A549 (cell line): ENCODE measurements at regions not wholly inside any gene's neighbourhood (a gene's known extent, or its start where the extent isn't known, plus 50 kb on each side); places are given as distances from the start of the nearest gene placed in this dataset.

Source experiments
- ATAC-seq, 2 experiments: fragments of 200-7000 bp in 1 of 2; fragments of >200 bp in 1 of 2; cut with Nextera tagmentation in 1 of 2; cut with Tn5 transposase in 1 of 2; 3 replicates each; pipeline versions ENCODE4 v1.8.0 to v1.9.1; 2018 to 2020; ENCODE audit warnings: mild to moderate bottlenecking in 1 of 2, moderate library complexity in 1 of 2
- CTCF ChIA-PET: fragments of 300-600 bp; sonication (Branson Sonifier 250); formaldehyde crosslinking; extraction: SDS; loops from one replicate; lab custom pipeline; 2021; ENCODE audit warnings: antibody characterized with exemption, inconsistent platforms; lab: Yijun Ruan, JAX
- POLR2A ChIA-PET: fragments of 350-600 bp; formaldehyde crosslinking; extraction: SDS; loops from one replicate; lab custom pipeline; 2021; ENCODE audit warnings: antibody characterized with exemption, inconsistent platforms; lab: Yijun Ruan, JAX
- DNase-seq, 2 experiments: peaks; one replicate each; pipeline versions ENCODE4 v3.0.0 to v3.0.0-alpha.2; 2011 to 2016; ENCODE audit warnings: low read depth in 1 of 2, low spot score in 1 of 2
- FAIRE-seq: peaks from 2 replicates; lab custom pipeline; 2011; peaks lifted over from hg19 to GRCh38; lab: Jason Lieb, UNC
- H3K27ac ChIP-seq, 2 experiments: fragments of >200 bp; sonication (Bioruptor Twin); formaldehyde crosslinking; 3 replicates each; pipeline ENCODE4 v1.5.1; 2016 to 2017
- H3K4me1 ChIP-seq: fragments of >200 bp; sonication (Bioruptor Twin); formaldehyde crosslinking; 3 replicates; pipeline ENCODE4 v1.6.1; 2016
- H3K4me2 ChIP-seq: fragments of >200 bp; sonication (Bioruptor Twin); formaldehyde crosslinking; 3 replicates; pipeline ENCODE4 v1.6.1; 2016
- H3K4me3 ChIP-seq: fragments of >200 bp; sonication (Bioruptor Twin); formaldehyde crosslinking; 3 replicates; pipeline ENCODE4 v1.5.1; 2016
- H3K9me3 ChIP-seq: fragments of >200 bp; sonication (Bioruptor Twin); formaldehyde crosslinking; 3 replicates; pipeline ENCODE4 v1.6.1; 2016
- ATOH8 ChIP-seq: fragments of 250-450 bp; sonication (Bioruptor Pico); IDR thresholded peaks from 2 replicates; pipeline ENCODE4 v1.5.0; 2020; ENCODE audit warnings: low read depth, mild to moderate bottlenecking, moderate library complexity
- BCL3 ChIP-seq: fragments of >200 bp; sonication (Bioruptor Twin); formaldehyde crosslinking; IDR thresholded peaks from 3 replicates; pipeline ENCODE4 v1.6.1; 2016
- CBX8 ChIP-seq: fragments of 200-600 bp; sonication (generic); IDR thresholded peaks from 2 replicates; pipeline ENCODE4 v1.6.1; 2016
- CEBPB ChIP-seq, 2 experiments: fragments of >200 bp in 1 of 2; sonication (Bioruptor Twin) in 1 of 2; formaldehyde crosslinking in 1 of 2; IDR thresholded peaks; 2 replicates each; pipeline ENCODE4 v1.6.1; 2012 to 2016
- CTCF ChIP-seq: fragments of >200 bp; sonication (Bioruptor Twin); formaldehyde crosslinking; IDR thresholded peaks from 3 replicates; pipeline ENCODE4 v1.5.1; 2016
- E2F6 ChIP-seq: IDR thresholded peaks from 2 replicates; pipeline ENCODE4 v1.6.1; 2012; ENCODE audit warnings: low read depth, borderline replicate concordance
- EHF ChIP-seq: fragments of 250-450 bp; sonication (Bioruptor Pico); IDR thresholded peaks from 2 replicates; pipeline ENCODE4 v1.5.0; 2020; ENCODE audit warnings: mild to moderate bottlenecking
- EHMT2 ChIP-seq: fragments of 200-600 bp; sonication (generic); IDR thresholded peaks from 2 replicates; pipeline ENCODE4 v1.6.1; 2016; ENCODE audit warnings: antibody characterized with exemption, low read depth, mild to moderate bottlenecking, moderate library complexity
- ESRRA ChIP-seq: fragments of 150-350 bp; IDR thresholded peaks from 2 replicates; pipeline ENCODE4 v1.6.1; 2014; ENCODE audit warnings: mild to moderate bottlenecking, low read length, borderline replicate concordance
- FOXS1 ChIP-seq: fragments of 250-450 bp; sonication (Bioruptor Pico); IDR thresholded peaks from 2 replicates; pipeline ENCODE4 v1.5.0; 2020; ENCODE audit warnings: mild to moderate bottlenecking, moderate library complexity
- HDAC2 ChIP-seq: fragments of 200-600 bp; sonication (generic); IDR thresholded peaks from 2 replicates; pipeline ENCODE4 v1.6.1; 2016
- HOXB5 ChIP-seq: fragments of 250-450 bp; sonication (Bioruptor Pico); IDR thresholded peaks from 2 replicates; pipeline ENCODE4 v1.5.0; 2020; ENCODE audit warnings: mild to moderate bottlenecking, moderate library complexity
- JUN ChIP-seq, 2 experiments: fragments of >200 bp; sonication (Bioruptor Twin); formaldehyde crosslinking; IDR thresholded peaks; 2 replicates in 1 of 2; 3 replicates in 1 of 2; pipeline ENCODE4 v1.6.1; 2016 to 2017
- KDM5A ChIP-seq: fragments of 200-600 bp; sonication (generic); IDR thresholded peaks from 2 replicates; pipeline ENCODE4 v1.6.1; 2016; ENCODE audit warnings: antibody characterized with exemption, mild to moderate bottlenecking
- MAFK ChIP-seq: fragments of 450-650 bp; IDR thresholded peaks from 2 replicates; pipeline ENCODE4 v1.6.1; 2014; ENCODE audit not compliant: partially characterized antibody
- MAZ ChIP-seq: fragments of 150-350 bp; IDR thresholded peaks from 2 replicates; pipeline ENCODE4 v1.6.1; 2014; ENCODE audit warnings: antibody characterized with exemption, low read depth, low read length, borderline replicate concordance
- NFE2L2 ChIP-seq: fragments of 150-350 bp; conservative IDR thresholded peaks from 2 replicates; pipeline ENCODE4 v1.6.1; 2014; ENCODE audit warnings: low read length
- PBX3 ChIP-seq: IDR thresholded peaks from 2 replicates; pipeline ENCODE4 v1.6.1; 2012
- POLR2AphosphoS2 ChIP-seq: conservative IDR thresholded peaks from 2 replicates; pipeline ENCODE4 v1.6.1; 2012; ENCODE audit warnings: low read length, improper control_type of control experiment, inconsistent platforms
- RAD21 ChIP-seq, 2 experiments: fragments of >200 bp in 1 of 2; sonication (Bioruptor Twin) in 1 of 2; formaldehyde crosslinking in 1 of 2; IDR thresholded peaks in 1 of 2; conservative IDR thresholded peaks in 1 of 2; 2 replicates in 1 of 2; 3 replicates in 1 of 2; pipeline ENCODE4 v1.6.1; 2012 to 2018; ENCODE audit warnings: inconsistent platforms in 1 of 2
- RARB ChIP-seq: fragments of 250-450 bp; sonication (Bioruptor Pico); IDR thresholded peaks from 2 replicates; pipeline ENCODE4 v1.8.0; 2021; ENCODE audit warnings: mild to moderate bottlenecking, moderate library complexity
- RCOR1 ChIP-seq: fragments of 150-350 bp; IDR thresholded peaks from 2 replicates; pipeline ENCODE4 v1.6.1; 2014; ENCODE audit warnings: antibody characterized with exemption, low read length, low read depth
- SREBF2 ChIP-seq: fragments of 450-650 bp; IDR thresholded peaks from 2 replicates; pipeline ENCODE4 v1.6.1; 2014; ENCODE audit warnings: mild to moderate bottlenecking, moderate library complexity
- TFCP2L1 ChIP-seq: fragments of 250-450 bp; sonication (Bioruptor Pico); IDR thresholded peaks from 2 replicates; pipeline ENCODE4 v1.5.0; 2021; ENCODE audit warnings: mild to moderate bottlenecking
- TP53 ChIP-seq: fragments of 250-450 bp; sonication (Bioruptor Pico); IDR thresholded peaks from 2 replicates; pipeline ENCODE4 v1.5.0; 2021; ENCODE audit warnings: mild to moderate bottlenecking, moderate library complexity
- ZFP36 ChIP-seq: fragments of 450-650 bp; IDR thresholded peaks from 2 replicates; pipeline ENCODE4 v1.6.1; 2014; ENCODE audit warnings: borderline replicate concordance; ENCODE audit not compliant: partially characterized antibody
- ZSCAN20 ChIP-seq: fragments of 250-450 bp; sonication (Bioruptor Pico); IDR thresholded peaks from 2 replicates; pipeline ENCODE4 v1.8.0; 2022; ENCODE audit warnings: mild to moderate bottlenecking, moderate library complexity
- WGBS: methylation state at CpG from one replicate; pipeline ENCODE4 v1.1.6; 2017; ENCODE audit errors: missing lambda C conversion rate; 5-methylcytosine and 5-hydroxymethylcytosine counted together

GRCh38 chr9:19552282-19553105 lies 143.7 kb downstream of the ACER2 start:
- no peak for FAIRE-seq
- POLR2A ChIA-PET, result no interaction called here
- Histone ChIP-seq H3K27ac (no peak overlapping the region), H3K4me2 (no peak overlapping the region), H3K4me3 (no peak overlapping the region), H3K9me3 (no peaks in the 10 kb centered on the region), H3K4me1 (no peaks in the 10 kb centered on the region)
- no peak for ATAC-seq
- TF ChIP-seq HOXB5 (CRISPR knock-in tag) (no peak), MAFK (no peak), ZFP36 (no peak), CTCF (no peak), ESRRA (no peak), EHF (CRISPR knock-in tag) (no peak), FOXS1 (CRISPR knock-in tag) (no peak), PBX3 (no peak), MAZ (no peak), KDM5A (no peak), HDAC2 (no peak), SREBF2 (no peak), TP53 (CRISPR knock-in tag) (no peak), ZSCAN20 (CRISPR knock-in tag) (no peak), EHMT2 (no peak), POLR2AphosphoS2 (no peak), CEBPB (IDR thresholded peaks at IDR 0.05) (no peak), E2F6 (no peak), RARB (CRISPR knock-in tag) (no peak), RCOR1 (no peak)
- WGBS, result 11% methylated on average over 3 of the region's 3 CpGs
- no peak for DNase-seq
- CTCF ChIA-PET, result interaction anchor here (0.8 kb wide), 1 partner anchor 65 kb away, joined by 3 read pairs; no protein-coding TSS in a partner anchor

GRCh38 chr9:19551124-19551929 lies 142.5 kb downstream of the ACER2 start:
- Histone ChIP-seq H3K4me3 (no peak overlapping the region), H3K4me2 (peak overlapping the region; percentile 35; the same call in 1 of the 3 replicates), H3K4me1 (no peaks in the 10 kb centered on the region), H3K9me3 (no peaks in the 10 kb centered on the region), H3K27ac (no peak overlapping the region)
- peak; percentile 50 to 59; a peak in 2 of 6 replicates for ATAC-seq
- no peak for FAIRE-seq
- ChIA-PET POLR2A (no interaction called here), CTCF (no interaction called here)
- no peak for DNase-seq
- TF ChIP-seq RARB (CRISPR knock-in tag) (no peak), TFCP2L1 (no peak), CTCF (no peak), KDM5A (no peak), BCL3 (no peak), CBX8 (no peak), JUN (IDR thresholded peaks at IDR 0.05) (no peak), NFE2L2 (no peak), ZSCAN20 (CRISPR knock-in tag) (no peak), E2F6 (no peak), ATOH8 (no peak), RAD21 (conservative IDR thresholded peaks at IDR 0.05 in 1 of 2, IDR thresholded peaks at IDR 0.05 in 1 of 2) (no peak)
- WGBS, result 28% methylated on average over 8 of the region's 8 CpGs
